ENCODE measurements at regions not wholly inside any gene's neighbourhood (a gene's known extent, or its start where the extent isn't known, plus 50 kb on each side); places are given as distances from the start of the nearest gene placed in this dataset.

GRCh38 chr1:239657291-239657690 lies 270.9 kb downstream of the CHRM3 start:
- TF ChIP-seq, protein P1, sequence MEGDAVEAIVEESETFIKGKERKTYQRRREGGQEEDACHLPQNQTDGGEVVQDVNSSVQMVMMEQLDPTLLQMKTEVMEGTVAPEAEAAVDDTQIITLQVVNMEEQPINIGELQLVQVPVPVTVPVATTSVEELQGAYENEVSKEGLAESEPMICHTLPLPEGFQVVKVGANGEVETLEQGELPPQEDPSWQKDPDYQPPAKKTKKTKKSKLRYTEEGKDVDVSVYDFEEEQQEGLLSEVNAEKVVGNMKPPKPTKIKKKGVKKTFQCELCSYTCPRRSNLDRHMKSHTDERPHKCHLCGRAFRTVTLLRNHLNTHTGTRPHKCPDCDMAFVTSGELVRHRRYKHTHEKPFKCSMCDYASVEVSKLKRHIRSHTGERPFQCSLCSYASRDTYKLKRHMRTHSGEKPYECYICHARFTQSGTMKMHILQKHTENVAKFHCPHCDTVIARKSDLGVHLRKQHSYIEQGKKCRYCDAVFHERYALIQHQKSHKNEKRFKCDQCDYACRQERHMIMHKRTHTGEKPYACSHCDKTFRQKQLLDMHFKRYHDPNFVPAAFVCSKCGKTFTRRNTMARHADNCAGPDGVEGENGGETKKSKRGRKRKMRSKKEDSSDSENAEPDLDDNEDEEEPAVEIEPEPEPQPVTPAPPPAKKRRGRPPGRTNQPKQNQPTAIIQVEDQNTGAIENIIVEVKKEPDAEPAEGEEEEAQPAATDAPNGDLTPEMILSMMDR (conservative IDR thresholded peaks at IDR 0.05; ENCODE audit: low read length): no peak
- no peak for TF ChIP-seq EZH2phosphoT487 (IDR thresholded peaks at IDR 0.05; ENCODE audit: borderline replicate concordance, low read depth, low read length)

Data from OCI-LY7 (cell line).